ENCODE measurements at regions not wholly inside any gene's neighbourhood (a gene's known extent, or its start where the extent isn't known, plus 50 kb on each side); places are given as distances from the start of the nearest gene placed in this dataset.

DNA sequence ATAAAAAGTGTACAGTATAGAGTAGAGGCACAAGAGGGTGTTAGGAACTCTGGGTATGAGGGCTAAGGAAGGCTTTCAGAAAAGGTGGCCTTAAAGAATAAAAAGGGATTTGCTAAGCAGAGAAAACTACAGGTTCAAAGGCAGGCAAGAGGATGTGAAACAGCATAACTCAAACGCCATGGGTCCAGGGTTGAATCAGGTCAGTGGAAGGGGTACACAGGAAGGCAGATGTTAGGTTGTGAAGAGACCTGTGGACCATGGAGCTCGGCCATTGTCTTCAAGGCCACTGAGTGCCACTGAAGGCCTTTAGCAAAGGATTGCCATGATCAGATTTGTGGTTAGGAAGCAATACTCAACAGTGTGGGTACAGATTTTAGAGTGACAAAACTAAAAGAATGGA lies 108.2 kb upstream of the FAM98A start:
- Histone ChIP-seq H3K36me3 (ENCODE audit: insufficient read depth, low read length) (no peaks in the 10 kb centered on the region), H3K9me2 (replicated peaks; ENCODE audit: low read depth, low read length) (no peaks in the 10 kb centered on the region), H3F3A (ENCODE audit: low read depth) (no peaks in the 10 kb centered on the region), H3K79me2 (ENCODE audit: insufficient read depth, low read length) (no peaks in the 10 kb centered on the region), H3K9me3 (ENCODE audit: insufficient read depth, low read depth, low read length) (no peaks in the 10 kb centered on the region), H3K9ac (ENCODE audit: low read depth, low read length, poor library complexity, severe bottlenecking) (no peak overlapping the region), H4K20me1 (ENCODE audit: insufficient read depth, low read length, poor library complexity, severe bottlenecking) (no peaks in the 10 kb centered on the region), H3K27me3 (ENCODE audit: insufficient read depth, low read length, poor library complexity, severe bottlenecking) (no peaks in the 10 kb centered on the region), H3K4me2 (ENCODE audit: low read depth, low read length, poor library complexity, severe bottlenecking) (no peak overlapping the region), H2AFZ (ENCODE audit: low read length) (no peak overlapping the region), H3K4me3 (ENCODE audit: low read length, poor library complexity, severe bottlenecking) (no peak overlapping the region), H3K4me1 (ENCODE audit: insufficient read depth, low read length, poor library complexity, severe bottlenecking) (no peaks in the 10 kb centered on the region)
- TF ChIP-seq, protein P1, sequence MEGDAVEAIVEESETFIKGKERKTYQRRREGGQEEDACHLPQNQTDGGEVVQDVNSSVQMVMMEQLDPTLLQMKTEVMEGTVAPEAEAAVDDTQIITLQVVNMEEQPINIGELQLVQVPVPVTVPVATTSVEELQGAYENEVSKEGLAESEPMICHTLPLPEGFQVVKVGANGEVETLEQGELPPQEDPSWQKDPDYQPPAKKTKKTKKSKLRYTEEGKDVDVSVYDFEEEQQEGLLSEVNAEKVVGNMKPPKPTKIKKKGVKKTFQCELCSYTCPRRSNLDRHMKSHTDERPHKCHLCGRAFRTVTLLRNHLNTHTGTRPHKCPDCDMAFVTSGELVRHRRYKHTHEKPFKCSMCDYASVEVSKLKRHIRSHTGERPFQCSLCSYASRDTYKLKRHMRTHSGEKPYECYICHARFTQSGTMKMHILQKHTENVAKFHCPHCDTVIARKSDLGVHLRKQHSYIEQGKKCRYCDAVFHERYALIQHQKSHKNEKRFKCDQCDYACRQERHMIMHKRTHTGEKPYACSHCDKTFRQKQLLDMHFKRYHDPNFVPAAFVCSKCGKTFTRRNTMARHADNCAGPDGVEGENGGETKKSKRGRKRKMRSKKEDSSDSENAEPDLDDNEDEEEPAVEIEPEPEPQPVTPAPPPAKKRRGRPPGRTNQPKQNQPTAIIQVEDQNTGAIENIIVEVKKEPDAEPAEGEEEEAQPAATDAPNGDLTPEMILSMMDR (conservative IDR thresholded peaks at IDR 0.05; ENCODE audit: low read length) = no peak
- TF ChIP-seq EZH2phosphoT487 (IDR thresholded peaks at IDR 0.05; ENCODE audit: borderline replicate concordance) = no peak

DNA sequence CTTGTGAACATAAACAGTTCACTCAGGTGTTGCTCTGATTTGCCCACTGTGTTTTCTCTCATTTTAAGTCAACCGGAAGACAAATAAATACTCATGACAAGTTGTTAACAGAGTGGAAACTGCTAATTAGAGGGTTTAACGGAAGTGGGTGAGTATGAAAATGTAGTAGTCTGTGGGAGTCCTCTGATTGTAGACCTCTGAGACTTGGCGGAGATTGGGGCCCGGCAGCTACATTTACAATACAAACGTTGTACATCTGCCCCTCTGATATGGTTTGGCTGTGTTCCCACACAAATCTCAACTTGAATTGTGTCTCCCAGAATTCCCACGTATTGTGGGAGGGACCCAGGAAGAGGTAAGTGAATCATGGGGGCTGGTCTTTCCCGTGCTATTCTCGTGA lies 107.3 kb upstream of the FAM98A start:
- TF ChIP-seq EZH2phosphoT487 (IDR thresholded peaks at IDR 0.05; ENCODE audit: borderline replicate concordance) = no peak
- TF ChIP-seq, protein P1 (conservative IDR thresholded peaks at IDR 0.05; ENCODE audit: low read length) = no peak
- Histone ChIP-seq H4K20me1 (ENCODE audit: insufficient read depth, low read length, poor library complexity, severe bottlenecking) (no peaks in the 10 kb centered on the region), H3K79me2 (ENCODE audit: insufficient read depth, low read length) (no peaks in the 10 kb centered on the region), H3K9me2 (replicated peaks; ENCODE audit: low read depth, low read length) (no peaks in the 10 kb centered on the region), H3K4me2 (ENCODE audit: low read depth, low read length, poor library complexity, severe bottlenecking) (no peak overlapping the region), H2AFZ (ENCODE audit: low read length) (no peak overlapping the region), H3K4me3 (ENCODE audit: low read length, poor library complexity, severe bottlenecking) (no peak overlapping the region), H3K36me3 (ENCODE audit: insufficient read depth, low read length) (no peaks in the 10 kb centered on the region), H3F3A (ENCODE audit: low read depth) (no peaks in the 10 kb centered on the region), H3K9ac (ENCODE audit: low read depth, low read length, poor library complexity, severe bottlenecking) (no peak overlapping the region), H3K9me3 (ENCODE audit: insufficient read depth, low read depth, low read length) (no peaks in the 10 kb centered on the region), H3K4me1 (ENCODE audit: insufficient read depth, low read length, poor library complexity, severe bottlenecking) (no peaks in the 10 kb centered on the region), H3K27me3 (ENCODE audit: insufficient read depth, low read length, poor library complexity, severe bottlenecking) (no peaks in the 10 kb centered on the region)

DNA sequence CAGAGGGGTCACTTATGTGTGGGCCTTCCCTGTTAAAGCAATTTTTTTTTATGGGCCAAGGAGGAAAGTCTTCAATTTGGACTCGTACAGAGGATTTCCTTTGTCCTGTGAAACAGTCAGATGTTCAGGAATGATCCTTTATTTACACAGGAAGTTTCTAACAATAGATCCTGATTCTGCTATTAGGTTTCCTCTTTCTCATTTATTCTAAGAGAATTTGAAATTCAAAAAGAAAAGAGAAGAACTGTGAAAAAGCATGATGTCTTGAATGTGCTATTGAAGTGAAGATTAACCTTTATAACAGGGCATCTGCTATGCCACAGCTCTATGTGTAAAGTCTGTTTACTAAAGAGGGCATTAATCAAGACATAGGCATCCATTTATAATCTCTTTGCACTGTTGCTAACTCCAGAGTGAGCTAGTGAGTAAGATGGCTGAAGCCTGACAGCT lies 105.3 kb upstream of the FAM98A start:
- no peaks in the 10 kb centered on the region for H3K79me2 ChIP-seq (ENCODE audit: insufficient read depth, low read length)
- H2AFZ ChIP-seq (ENCODE audit: low read length) = no peak overlapping the region
- H3F3A ChIP-seq (ENCODE audit: low read depth) = no peaks in the 10 kb centered on the region
- no peak overlapping the region for H3K4me3 ChIP-seq (ENCODE audit: low read length, poor library complexity, severe bottlenecking)
- no peaks in the 10 kb centered on the region for H4K20me1 ChIP-seq (ENCODE audit: insufficient read depth, low read length, poor library complexity, severe bottlenecking)
- H3K9ac ChIP-seq (ENCODE audit: low read depth, low read length, poor library complexity, severe bottlenecking) = no peak overlapping the region
- TF ChIP-seq, protein P1 (conservative IDR thresholded peaks at IDR 0.05; ENCODE audit: low read length) = no peak
- no peak for TF ChIP-seq EZH2phosphoT487 (IDR thresholded peaks at IDR 0.05; ENCODE audit: borderline replicate concordance)
- H3K4me1 ChIP-seq (ENCODE audit: insufficient read depth, low read length, poor library complexity, severe bottlenecking) = no peaks in the 10 kb centered on the region
- no peaks in the 10 kb centered on the region for H3K27me3 ChIP-seq (ENCODE audit: insufficient read depth, low read length, poor library complexity, severe bottlenecking)
- no peaks in the 10 kb centered on the region for H3K9me2 ChIP-seq (replicated peaks; ENCODE audit: low read depth, low read length)
- H3K4me2 ChIP-seq (ENCODE audit: low read depth, low read length, poor library complexity, severe bottlenecking) = no peak overlapping the region
- H3K9me3 ChIP-seq (ENCODE audit: insufficient read depth, low read depth, low read length) = no peaks in the 10 kb centered on the region
- no peaks in the 10 kb centered on the region for H3K36me3 ChIP-seq (ENCODE audit: insufficient read depth, low read length)
